ENCODE measurements at regions not wholly inside any gene's neighbourhood (a gene's known extent, or its start where the extent isn't known, plus 50 kb on each side); places are given as distances from the start of the nearest gene placed in this dataset.

DNA sequence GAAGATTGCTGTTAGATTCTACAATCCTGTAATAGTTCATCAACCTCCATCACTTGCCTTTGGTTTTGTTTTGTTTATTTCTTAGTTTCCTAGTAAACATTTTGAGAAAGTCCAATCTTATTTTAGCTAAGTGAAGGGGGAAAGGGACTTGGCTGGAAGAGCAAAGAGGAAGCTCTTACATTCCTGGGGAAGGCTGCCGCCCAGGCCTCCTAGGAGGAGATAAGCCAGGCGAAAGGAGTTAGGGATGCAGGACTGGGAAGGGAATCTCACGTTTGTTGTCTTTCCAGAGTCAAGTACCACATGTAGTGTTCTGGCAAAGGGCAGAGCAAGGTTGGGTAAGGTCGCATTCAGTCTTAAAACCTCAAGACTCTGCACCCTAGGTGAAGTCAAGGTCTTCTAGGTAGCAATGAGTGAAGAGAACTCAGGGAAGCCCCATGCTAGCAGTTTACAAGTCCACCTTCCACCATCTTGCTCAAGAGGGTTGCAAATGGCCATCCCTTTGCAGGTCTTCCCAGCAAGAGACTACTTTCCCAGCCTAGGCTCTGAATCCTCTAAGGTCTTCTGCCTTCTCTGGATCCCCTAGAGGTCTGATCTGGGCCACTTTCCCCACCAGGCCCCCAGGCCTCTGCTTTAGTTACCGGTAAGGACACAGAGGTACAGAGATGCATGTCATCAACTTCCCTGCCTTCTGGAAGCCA is 320.7 kb downstream of the CYP26B1 start:
- no peak for DNase-seq (ENCODE audit: extremely low read depth in 1 of 2, low read depth in 1 of 2)

DNA sequence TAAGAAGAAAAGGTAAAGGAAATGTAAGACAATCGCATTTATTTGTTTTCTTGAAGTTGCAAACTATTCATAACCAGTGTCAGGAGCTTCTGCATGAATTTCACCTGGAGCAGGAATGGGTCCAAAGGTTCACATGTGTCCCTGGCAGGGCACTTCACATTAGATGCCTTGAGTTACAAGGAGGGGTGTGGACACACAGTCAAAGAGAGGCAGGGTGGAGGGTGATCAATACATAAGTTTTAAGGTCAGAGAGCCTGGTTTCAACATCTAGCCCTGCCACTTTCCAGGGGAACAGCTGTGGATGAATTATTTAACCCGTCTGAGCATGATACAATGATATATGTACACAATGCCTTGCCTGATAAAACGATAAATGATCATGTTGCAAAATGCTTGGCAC is 321.4 kb downstream of the CYP26B1 start:
- DNase-seq (ENCODE audit: extremely low read depth in 1 of 2, low read depth in 1 of 2): no peak

DNA sequence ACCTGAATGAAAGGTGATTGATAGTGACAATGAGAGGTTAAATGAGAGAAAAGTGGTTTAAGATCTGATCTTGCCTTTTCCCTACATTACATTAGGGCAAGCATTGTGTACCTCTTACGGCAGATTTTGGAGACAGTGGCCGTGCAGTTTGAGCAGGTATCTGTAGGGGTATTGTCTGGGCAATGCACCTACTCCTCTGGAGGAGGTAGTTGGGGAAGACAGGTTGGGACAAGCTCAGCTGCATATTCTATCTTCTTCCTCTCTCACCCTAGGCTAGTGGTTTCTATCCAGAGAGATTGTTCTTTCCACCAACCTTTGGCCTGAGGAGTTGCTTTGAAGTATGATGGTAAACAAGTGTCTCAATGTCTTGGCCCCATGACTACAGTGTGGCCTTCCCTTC is 323.2 kb downstream of the CYP26B1 start:
- DNase-seq (ENCODE audit: extremely low read depth in 1 of 2, low read depth in 1 of 2): no peak

DNA sequence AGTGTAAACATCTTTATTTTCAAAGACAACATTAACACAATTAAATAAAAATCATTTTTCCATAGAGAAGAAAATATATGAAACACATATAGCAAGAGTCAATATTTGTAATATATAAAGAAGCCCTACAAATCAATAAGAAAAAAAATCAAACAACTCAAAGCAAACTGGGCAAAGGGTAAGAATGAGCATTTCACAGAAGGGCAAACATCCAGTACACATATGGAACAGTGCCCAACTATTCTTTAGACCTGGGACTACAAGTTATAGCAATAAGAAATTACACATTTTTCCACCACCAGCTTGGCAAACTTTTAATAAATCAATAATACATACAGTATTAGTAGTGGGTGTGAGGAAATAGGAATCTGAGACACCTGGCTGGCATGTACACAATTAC is 324.1 kb downstream of the CYP26B1 start:
- DNase-seq (ENCODE audit: extremely low read depth in 1 of 2, low read depth in 1 of 2): no peak

DNA sequence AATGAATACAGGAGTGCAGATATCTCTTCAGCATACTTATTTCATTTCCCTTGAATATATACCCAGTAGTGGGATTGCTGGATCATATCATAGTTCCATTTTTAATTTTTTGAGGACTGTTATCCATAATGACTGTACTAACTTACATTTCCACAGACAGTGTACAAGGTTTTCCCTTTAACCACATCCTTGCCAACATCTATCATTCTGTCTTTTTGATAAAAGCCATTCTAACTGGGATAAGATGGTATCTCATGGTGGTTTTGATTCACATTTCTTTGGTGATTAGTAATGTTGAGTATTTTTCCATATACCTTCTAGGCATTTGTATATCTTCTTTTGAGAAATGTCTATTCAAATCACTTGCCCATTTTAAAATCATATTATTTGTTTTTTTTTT is 325.2 kb downstream of the CYP26B1 start:
- no peak for DNase-seq (ENCODE audit: extremely low read depth in 1 of 2, low read depth in 1 of 2)

DNA sequence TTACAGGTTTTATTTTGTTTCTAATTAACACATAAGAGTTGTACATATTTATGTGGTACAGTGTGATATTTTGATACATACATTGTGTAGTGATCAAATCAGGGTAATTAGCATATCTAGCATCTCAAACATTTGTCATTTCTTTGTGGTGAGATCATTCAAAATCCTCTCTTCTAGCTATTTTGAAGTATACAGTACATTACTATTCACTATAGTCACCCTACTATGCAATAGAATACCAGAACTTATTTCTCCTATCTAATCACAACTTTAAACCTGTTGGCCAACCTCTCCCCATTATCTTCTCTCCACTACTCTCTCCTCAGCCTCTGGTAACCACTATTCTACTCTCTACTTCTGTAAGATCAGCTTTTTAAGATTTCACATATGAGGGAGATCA is 325.8 kb downstream of the CYP26B1 start:
- DNase-seq (ENCODE audit: extremely low read depth in 1 of 2, low read depth in 1 of 2): no peak

DNA sequence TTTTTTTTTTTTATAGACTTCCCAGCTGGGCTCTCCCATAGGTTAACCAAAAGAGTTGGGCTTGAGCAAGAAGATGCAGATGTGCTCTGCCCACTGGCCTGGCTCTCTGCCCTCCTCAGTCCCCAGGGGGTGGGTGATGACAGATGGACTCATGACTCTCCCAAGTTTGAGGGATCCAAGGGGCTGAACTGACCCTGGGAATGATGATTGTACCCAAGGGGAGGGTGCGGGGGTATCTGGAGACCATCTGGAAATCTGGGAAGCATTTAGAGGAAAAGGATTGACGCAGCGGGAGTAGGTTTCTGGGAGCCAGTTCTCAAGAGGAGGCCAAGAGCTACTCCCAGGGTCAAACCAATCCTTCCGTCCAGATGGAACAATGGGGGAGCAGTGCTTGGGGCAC is 330.8 kb downstream of the CYP26B1 start:
- no peak for DNase-seq (ENCODE audit: extremely low read depth in 1 of 2, low read depth in 1 of 2)

DNA sequence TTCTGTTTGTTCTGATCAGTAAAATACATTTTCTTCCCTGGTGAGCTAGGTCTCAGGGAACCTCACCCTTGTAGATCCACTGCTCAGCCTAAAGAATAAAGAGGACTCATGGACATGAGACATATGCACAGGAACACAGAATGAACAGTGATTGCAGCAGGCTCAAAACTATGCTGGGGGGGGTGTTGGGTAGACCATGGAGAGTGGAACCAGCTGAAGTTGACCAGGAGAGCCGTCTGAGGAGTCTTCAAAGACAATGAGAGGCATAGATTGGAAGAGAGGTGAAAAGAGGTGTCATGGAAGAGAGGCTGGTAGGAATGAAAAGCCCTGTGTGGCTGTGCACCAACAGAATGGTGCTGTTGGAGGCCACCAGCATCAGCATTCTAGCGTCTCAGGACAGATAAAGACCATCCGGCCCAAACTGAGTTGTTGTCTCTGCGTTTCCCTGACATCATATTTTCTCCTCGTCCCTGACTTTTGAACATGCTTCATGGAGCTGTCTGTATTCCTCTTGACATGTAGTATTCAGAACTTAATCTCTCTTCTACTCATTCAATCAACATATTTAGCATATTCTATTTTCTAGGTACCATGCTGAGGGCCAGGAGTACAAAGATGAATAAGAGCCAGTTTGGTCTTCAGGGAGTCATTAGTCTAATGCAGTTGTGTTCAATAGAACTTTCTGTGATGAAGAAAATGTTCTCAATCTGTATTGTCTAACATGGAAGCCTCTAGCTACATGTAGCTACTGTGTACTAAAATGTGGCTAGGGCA is 331.8 kb downstream of the CYP26B1 start:
- no peak for DNase-seq (ENCODE audit: extremely low read depth in 1 of 2, low read depth in 1 of 2)

DNA sequence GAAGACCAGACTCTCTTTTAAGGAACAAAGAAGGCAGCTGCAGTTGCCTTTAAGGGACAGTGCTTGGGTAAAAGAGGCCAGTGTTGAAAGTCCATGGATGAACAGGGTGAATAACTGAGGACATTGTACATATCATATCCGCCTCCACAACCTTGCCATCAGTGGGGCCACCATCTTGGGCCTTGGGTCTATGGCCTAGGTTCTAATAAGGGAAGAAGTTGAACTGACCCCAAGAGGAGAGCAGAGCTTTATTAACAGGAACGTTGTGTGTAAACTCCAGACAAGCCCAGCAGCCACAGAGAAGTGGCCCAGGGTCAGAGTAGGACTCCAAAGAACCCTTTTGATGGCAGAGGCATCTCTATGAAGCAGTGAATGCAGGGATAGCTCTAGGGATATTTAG is 332.8 kb downstream of the CYP26B1 start:
- DNase-seq (ENCODE audit: extremely low read depth in 1 of 2, low read depth in 1 of 2): no peak

DNA sequence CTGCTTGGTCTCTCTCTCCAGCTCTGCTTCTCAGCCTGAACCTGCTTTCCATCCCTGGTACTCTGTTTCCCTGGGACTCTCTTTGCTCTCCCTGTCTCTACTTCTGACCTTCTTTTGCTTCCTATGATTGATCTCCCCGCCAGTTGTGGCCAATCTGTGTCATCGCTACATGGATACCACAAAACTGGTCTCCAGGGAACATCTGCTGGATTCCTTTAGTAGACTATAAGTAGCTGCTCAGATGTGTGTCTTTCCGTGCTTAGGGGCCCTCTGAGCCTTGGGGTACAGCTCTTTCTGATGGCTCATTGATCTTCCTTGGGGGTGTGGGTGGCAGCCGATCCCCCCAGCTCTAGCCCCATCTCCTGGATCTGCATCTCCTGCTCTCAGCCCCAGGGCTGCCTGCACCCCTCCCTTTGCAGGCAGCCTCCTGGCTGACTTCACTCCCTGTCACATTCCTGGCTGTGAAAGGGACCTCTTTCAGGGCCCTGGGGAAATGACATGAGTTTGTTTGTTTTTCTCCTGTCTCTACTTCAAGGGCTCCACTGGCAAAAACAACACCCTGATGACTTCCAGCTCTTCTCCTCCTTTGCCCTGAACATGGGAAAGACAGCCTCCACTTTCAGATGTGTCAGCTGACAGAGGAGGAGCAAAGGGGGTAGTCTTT is 333.7 kb downstream of the CYP26B1 start:
- DNase-seq (ENCODE audit: extremely low read depth in 1 of 2, low read depth in 1 of 2): no peak

DNA sequence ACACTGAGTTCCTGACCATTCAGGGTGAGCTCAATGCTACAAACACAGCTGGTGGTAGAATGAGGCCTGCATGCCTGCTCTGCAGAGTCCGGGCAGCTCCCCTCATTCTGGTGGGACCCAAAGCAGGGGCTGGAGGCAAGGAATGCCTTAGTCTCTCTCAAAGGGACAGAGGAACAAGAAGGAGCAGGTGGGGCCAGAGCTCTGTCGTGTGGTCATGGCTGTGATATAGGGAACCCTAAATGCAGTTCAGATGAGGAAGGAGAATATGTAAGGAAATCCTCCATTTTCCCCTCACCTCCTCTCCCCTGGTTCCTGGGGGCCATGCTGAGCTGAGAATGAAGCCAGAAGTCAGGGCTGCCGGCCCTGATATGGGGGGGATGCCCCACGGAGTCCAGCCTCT is 334.3 kb downstream of the CYP26B1 start:
- no peak for DNase-seq (ENCODE audit: extremely low read depth in 1 of 2, low read depth in 1 of 2)

DNA sequence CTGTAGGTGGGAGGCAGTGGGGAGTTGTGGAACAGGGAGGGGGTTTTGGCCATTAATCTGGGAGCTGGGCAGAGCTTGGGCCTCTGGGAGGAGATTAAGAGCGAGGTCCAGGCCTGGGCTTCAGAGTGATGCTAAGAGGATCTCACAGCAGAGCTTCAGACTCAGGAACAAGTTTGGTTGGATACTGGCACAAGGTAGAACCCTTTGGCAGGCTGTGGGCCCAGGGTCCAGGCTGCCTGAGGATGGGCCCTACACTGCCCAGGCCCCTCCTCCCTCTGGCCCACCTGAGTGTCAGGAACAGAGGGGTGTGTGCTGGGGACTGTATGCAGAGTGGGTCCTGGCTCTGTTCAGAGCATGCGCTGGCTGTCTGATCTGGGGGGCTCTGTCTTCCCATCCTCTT is 334.9 kb downstream of the CYP26B1 start:
- no peak for DNase-seq (ENCODE audit: extremely low read depth in 1 of 2, low read depth in 1 of 2)

DNA sequence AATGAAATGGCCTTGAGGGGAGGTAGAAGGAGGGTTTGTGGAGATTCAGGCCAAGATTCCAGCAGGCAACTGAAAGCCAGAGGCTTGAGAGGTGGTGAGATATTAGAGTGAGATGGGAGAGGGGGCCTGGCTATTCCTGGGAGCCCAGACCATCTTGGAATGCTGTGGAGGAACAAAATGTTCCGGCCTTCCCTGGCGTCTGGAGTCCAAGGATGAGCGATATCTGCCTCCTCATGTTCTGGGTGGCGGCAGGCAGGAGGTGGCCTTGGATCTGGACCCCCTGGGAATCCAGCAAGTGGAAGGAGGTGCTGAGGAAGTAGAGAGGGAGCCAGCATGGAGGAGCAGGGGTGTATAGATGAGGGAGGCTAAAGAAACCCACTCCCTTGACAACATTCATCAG is 335.9 kb downstream of the CYP26B1 start:
- no peak for DNase-seq (ENCODE audit: extremely low read depth in 1 of 2, low read depth in 1 of 2)

DNA sequence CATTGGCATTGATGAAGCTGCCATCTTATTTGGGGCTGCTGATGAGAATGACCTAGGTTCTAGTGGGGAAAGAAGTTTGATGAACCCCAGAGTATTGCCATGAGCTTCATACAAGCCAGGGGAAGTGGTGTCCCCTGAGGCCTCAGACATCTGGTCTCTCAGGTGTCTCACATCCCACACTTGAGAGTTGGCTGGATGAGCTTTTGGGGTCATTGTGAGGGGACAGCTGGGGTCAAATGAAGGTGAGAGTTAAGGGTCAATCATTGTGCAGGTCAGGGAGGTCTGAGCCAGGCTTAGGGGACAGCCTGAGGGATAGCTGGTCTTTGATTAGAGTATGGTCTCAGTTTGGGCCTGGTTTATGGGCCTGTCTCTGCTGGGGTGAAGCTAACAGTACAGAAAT is 336.5 kb downstream of the CYP26B1 start:
- no peak for DNase-seq (ENCODE audit: extremely low read depth in 1 of 2, low read depth in 1 of 2)

DNA sequence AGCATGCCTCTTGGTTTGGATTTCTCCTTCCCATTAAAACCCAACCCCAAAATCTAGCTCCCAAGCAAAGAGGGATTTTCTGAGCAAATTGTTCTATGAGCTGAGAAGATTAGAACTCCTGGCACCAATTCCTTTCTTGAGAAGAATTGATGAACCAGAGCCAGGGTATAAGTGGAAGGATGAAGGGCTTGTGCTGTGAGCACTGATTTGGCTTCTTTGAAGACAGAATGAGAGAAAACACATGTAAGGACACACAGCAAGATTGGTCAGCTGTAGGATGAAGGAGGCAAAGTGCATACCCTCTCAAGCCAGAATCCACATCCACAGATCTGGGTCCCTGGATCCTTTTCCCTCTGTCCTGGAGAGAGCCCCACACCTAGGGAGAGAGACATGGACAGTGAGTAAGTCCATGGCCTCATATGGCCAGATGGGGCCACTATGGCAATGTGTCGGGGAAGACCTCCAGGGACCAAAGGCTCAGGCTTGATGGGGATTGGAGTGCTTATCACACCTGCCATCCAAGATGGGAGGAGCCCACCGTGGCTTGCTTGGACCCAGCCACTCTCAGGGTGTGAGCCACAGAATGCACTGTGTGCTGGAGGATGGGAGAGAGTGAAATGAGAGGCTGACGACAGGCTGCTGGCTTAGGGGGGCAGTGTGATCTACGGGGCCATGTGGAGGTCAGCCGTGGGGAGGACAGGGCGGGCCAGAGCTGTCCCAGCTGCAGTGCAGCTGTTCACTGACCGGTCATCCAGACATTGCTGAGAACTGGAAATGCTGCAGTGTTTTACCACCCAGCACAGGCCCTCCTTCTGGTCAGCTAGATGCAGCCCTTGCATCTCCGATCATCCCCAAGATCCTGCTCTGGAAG is 339.8 kb downstream of the CYP26B1 start:
- DNase-seq (ENCODE audit: extremely low read depth in 1 of 2, low read depth in 1 of 2): no peak

DNA sequence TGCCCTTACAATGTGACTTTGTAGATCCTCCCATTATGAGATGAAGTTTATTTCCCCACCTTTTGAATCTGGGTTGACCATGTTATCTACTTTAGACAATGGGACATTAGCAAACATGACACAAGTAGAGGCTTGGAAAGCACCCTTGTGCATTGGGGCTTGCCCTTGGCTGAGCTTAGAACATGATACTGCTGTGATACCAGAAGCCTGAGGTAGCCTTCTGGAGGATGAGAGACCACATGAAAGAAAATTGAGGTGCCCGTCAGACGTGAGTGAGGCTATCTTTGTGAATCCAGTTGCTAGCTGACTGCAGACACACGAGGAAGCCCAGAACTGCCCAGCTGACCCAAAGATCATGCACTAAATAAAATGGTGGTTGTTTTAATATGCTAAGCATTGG is 341.2 kb downstream of the CYP26B1 start:
- DNase-seq (ENCODE audit: extremely low read depth in 1 of 2, low read depth in 1 of 2): no peak

DNA sequence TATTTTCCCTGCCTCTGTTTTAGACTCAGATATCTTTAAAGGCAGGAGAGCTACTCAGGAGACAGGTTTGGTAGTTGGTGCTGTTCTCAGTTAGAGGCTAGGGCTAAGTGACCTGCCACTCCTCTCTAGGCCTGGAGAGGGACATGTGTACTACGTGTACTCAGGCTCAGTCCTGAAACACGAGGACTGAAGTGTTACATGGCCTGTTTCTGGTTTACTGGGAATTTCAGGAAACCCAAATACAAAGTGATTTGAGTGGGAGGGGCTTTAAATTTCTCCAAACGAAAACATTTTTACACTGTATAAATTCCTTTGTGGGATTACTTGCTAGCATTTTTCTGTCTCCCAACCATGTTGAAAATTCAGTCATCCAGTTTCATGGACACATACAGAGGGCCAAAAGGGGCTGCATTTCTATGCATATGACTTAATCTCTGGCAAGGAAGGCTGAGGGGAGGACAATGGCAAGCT is 343.3 kb downstream of the CYP26B1 start:
- DNase-seq (ENCODE audit: extremely low read depth in 1 of 2, low read depth in 1 of 2): no peak

DNA sequence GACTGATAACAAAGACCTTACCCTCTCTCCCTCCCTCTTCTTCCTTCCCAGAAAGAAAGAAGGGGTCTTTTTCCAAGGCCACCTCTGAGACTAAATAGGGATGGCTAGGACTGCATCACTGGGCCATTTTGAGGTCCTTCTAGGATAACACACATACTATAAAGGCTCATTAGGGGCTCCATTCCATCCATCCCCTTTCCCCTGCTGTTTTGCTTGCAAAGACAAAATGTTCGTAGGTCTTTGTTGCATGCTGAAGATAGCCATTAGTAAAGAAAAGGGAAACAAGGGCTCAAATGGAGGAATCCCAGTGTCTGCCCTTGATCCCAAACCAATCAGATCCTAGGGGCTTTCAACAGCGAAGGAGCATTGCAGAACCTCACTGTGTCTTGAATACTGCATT is 344.3 kb downstream of the CYP26B1 start:
- DNase-seq (ENCODE audit: extremely low read depth in 1 of 2, low read depth in 1 of 2): no peak

DNA sequence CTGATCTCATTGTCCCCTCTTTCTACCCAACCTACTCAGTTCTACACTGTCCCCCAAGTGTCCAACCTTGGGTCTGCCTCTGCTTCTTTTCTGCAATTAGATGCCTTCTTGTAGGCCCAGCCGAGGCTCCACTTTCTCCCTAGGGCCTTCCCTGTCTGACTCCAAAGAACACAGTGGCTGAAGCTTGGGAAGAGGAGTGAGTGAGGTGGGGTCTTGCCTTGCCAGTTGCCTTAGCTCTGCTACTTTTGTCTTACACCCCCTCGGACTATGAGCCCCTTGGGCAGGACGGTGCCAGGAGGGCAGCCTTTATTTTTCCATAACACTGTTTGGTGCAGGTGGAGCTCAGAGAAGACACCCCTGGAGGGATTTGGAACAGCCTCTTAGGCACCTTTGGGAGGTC is 345.1 kb downstream of the CYP26B1 start:
- DNase-seq (ENCODE audit: extremely low read depth in 1 of 2, low read depth in 1 of 2): no peak

DNA sequence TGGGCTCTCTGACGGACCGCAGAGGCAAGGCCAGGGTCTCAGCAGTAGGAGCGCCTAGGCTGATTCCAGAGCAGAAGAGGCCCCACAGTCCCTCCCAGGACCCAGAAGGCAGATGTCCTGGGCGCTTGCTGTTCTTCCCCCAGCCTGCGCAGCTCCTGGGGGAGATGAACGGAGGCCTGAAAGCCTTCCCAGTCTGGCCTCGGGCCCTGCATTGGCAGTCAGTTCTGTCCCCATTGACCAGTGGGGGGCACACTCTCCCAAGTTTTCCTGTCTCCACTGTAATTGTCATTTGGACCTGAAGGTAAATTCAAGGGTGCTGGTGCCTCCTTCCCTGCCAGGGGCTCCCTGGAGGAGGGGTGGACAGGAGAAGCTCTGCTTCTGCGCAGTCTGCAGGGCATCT is 345.7 kb downstream of the CYP26B1 start:
- no peak for DNase-seq (ENCODE audit: extremely low read depth in 1 of 2, low read depth in 1 of 2)

DNA sequence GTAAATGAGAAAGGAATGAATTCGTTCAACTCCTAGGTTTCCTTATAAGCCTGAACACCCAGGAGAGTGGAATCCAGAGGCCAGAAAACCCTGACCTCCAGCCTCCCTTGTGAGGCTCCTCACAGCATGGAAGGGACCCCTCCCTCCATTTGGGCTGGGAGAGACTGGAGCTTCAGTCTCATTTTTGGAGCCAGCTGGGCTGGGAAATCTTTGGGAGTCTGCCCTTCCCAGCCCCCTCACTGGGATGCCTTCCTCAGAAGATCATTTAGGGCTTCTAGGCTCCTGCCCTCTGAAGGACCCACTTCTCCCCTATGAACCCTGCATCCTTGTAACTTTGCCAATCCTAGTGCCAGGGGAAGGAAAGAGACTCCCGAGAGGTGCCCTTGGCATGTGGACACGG is 346.1 kb downstream of the CYP26B1 start:
- no peak for DNase-seq (ENCODE audit: extremely low read depth in 1 of 2, low read depth in 1 of 2)
